HG03565 (cell line): ENCODE measurements at regions not wholly inside any gene's neighbourhood (a gene's known extent, or its start where the extent isn't known, plus 50 kb on each side); places are given as distances from the start of the nearest gene placed in this dataset.
"Not testable (repeated sequence)": the region's sequence is repeated elsewhere in the genome, so short reads cannot be mapped to it uniquely, and the experiment has no call there.

Source experiments
- ATAC-seq: cut with Tn5 transposase; IDR thresholded peaks from one replicate; pipeline ENCODE4 v1.9.1; 2021; ENCODE audit warnings: mild to moderate bottlenecking, moderate library complexity; ENCODE audit not compliant: unreplicated experiment

DNA sequence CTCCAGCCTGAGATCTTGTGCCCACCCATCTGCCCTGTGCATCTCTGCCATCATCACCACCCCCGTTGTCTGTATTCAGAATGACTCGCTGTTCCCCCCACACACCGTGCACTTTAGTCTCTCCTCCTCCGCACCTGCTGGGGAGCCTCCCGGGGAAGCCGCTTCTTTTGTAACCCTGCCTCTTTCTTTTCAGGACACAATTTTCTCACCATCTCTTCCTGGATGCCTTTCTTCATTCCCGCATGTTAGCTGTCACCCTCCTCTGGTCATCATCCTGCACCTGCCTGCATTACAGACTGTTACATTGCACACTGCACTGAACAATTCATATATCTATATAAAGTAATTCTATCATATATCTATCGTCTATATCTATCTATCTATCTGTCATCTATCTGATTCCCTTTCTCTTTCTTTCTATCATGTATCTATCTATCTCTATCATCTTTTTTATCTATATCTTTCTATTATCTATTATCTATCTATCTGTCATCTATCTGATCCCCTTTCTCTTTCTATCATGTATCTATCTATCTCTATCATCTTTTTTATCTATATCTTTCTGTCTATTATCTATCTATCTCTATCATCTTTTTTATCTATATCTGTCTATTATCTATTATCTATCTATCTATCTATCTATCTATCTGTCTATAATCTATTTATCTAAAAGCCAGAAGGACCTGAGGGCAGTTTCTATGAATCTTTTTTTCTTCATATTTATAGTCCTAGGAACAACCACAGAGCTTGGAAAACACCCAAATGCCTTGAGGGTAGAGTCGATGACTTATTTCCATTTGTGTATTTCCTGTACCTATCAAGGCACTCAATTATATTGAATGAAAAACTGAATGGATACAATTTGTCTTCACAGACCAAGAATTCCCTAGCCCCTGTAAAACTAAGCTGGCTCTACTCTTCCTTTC is 642.5 kb downstream of the ACTR3B start:
- no peak for ATAC-seq

DNA sequence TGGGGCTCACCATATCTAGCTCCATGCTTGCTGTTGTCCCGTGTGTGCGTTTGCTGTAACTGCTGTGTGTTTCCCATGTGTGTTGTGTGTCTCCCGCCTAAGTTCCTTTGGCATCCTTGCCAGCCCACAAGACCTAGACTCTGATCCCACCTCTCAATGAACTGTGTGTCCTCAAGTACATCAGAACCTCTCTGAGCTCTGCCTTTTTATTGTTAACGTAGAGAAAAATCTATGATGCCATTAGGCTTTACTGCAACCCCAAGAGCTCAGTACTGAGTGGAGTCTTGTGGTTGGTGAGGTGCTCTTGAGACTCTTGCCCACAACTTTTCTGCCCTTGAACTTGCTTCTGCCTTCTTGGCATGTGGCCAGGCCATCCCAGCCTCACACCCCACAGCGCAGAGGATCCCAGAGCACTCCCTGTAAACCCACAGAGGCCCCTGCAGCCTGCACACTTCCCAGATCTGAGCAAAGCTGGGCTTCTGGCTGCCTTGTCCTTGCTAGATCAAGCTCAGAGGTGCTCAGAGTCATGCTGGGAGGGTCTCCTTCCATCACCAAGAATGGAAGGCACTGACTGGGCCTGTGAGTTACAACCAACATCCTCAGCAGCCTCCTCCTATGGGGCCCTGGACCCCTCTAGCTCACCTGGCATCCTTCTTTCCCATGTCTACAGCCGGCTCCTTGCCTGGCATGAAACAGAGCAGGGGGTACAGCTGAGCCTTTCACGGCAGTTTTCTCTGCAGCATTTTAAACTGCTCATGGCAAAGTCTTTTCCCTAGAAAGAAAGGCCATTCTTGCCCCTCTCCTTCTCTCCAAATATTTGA is 643.4 kb downstream of the ACTR3B start:
- no peak for ATAC-seq

DNA sequence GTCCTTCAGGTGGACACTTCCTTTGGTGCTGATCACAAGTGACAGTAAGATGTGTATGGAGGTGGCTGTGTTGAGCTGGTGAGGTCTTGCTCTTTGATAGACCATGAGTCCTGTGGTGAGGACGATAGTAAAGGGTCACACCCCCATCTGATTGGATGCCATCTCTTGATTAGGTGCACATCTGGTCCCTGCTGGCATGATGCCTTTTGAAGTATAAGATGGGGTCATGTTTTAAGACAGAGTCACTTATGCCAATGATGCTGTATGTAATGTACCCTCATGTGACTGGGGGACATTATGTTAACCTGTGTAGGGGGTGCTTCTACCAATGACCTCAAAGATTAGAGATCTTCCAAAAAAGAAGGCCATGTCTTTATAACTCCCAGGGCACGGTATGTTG is 644.6 kb downstream of the ACTR3B start:
- ATAC-seq, result no peak

DNA sequence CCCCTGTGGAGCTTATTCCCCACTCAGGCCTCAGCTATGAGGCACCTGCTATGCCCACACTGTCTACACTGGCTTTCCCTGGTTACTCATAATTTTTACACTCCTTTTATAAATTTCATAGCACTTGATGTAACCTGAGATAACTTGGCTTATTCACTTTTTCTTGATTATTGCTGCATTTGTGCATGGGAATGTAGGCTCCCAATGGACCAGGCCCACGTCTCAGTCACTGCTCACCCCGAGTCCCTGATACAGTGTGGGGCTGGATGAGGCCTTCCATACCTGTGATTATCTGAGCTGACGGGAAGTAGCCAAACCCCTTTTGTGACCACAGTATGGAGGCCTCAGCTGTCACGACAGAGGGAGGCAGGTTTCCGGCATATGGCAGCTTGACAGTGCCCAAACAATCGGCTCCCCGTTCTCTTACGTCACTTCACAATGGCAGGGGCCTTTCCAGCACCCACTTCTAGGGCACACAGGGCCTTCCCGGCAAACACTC is 645.3 kb downstream of the ACTR3B start:
- no peak for ATAC-seq

DNA sequence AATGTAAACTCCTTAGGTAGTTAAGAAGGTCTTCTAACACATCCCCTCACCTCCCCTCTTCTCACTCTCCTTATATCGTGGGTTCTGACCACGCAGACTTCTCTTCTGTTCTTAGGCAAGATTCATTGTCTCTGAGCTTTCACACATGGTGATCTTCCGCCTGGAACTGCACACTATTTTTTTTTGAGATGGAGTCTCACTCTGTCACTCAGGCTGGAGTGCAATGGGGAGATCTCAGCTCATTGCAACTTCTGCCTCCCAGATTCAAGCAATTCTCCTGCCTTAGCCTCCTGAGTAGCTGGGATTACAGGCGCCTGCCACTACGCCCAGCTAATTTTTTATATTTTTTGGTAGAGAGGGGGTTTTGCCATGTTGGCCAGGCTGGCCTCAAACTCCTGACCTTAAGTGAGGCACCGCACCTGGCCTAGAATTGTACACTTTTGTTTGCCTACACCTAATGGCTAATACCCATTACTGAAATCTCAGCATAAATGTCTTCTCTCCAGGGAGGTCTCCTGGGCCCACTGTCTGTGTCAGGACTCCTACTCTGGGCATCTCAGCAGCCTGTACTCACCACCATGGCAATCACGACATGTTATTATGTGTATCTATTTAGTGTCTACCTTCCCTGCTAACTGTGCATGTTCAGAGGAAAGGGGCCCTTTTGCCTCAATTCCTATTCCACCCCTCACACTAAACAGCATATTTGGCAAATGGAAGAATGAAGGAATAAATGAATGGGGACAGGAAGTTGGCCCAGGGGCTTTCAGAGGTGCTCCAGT is 646.3 kb upstream of the DPP6 start:
- no peak for ATAC-seq

DNA sequence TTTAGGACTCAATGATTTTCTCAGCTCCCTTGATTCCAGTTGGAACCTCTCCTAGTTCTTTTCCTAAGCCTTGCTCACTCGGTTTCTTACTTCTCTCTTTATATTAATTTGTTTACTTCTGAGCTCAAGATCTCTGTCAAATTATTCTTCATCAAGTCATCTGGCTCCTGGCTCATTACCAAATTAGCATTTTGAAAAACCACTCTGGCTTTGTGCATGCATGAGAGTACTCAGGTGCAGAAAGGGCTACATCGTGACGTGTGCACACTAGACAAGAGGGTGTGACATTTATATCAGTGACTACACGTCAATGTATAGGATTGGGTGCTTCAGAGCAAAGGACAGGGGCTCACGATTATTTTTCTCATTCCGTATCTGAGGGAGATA is 645.7 kb upstream of the DPP6 start:
- ATAC-seq, result no peak

DNA sequence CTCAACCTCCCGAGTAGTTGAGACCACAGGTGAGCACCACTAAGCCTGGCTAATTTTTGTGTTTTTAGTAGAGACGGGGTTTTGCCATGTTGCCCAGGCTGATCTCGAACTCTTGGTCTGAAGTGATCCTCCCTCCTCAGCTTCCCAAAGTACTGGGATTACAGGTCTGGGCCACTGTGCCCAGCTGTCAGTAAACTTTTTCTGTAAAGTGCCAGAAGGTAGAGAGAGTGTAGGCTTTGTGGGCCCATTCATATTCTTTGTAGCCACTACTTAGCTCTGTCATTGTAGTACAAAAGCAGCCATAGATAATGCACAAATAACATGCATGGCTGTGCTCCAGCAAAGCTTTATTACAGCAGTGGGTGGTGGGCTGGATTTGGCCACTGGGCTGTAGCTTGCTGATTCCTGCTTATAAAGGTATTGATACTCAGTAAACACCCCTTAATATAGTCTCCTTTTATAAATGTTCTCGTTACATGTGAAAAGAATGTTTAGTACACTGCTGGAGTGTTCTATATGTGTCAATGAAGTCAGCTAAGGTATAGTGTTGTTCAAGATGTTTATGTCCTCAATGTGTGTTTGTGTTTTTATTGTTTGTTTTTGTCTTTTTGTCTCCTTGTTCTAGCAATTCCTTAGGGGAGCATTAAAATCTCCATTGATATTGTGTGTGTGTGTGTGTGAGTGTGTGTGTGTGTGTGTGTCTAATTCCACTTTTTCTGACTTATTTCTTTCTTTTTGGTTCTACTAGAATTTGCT is 644.7 kb upstream of the DPP6 start:
- ATAC-seq, result no peak

DNA sequence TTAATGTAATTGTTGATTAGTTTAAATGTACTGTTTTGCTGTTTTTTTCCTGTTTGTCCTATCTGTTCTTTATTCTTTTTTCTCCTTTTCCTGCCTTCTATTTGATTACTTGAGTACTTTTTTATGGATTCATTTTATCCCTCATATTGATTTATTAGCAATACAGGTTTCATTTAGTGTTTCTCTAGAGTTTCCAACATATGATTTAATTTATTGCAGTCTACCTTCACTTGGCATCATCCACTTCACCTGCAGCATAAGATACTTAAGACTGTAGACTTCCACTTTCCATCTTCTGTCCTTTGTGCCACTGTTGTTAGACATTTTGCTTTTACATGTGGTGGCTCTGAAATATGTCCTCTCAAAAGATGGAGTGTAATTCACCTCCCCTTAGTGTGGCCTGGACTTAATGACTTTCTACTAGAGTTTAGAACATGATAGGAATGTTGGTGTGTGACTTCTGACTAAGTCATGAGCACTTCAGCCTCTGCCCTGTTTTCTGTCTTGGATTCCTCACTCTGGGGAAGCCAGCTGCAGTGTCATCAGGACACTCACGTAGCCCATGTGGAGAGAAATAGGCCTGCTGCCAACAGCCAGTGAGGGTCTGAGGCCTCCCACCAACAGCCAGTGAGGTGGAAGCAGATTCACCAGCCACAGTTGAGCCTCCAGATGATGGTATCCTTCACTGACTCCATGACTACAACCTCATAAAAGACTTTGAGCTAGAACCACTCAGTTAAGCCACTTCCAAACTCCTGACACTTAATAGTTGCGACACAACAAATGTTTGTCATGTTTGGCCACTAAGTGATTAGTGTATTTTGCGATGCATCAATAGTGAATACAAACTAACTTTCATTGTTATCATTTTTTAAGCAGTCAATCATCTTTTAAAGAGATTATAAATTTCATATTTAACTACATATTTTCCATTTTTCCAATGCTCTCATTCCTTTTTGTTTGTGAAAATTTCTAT is 643.5 kb upstream of the DPP6 start:
- ATAC-seq, result no peak

DNA sequence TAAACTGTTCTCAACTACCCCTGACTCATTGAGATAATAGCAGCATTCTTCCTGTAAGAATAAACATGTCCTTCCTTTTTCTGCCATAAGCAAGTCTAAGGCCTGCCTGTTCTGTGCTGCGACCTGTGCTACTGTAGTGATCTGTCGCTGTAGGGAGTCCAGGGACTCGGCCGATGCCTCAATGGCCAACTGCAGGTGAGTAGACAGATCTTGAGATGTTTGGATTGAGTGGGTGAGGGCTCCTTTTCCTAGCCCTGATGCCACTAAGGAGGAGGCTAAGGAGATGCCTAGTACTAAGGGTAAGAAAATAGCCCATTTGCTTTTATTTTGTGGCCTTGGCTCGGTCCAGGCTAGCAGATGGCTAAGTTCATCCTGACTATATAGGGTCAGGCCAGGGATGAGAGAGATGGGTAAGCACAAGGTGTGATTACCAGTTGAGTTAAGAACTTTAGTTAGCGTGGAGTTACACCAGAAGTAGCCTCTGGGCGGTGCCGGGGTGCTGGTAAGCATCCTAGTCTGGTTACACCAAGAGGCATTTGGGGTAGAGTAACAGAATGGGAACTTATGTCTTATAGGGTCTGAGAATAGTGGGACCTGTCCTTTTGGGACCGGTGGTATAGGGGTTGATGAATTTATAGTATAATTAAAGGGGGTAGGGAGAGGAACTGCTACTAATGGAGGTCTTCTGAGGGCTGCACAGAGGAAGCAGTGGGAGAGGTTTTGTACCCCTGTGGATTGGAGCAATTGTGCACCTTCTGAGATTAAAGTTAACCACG is 642.4 kb upstream of the DPP6 start:
- not testable (repeated sequence) for ATAC-seq

DNA sequence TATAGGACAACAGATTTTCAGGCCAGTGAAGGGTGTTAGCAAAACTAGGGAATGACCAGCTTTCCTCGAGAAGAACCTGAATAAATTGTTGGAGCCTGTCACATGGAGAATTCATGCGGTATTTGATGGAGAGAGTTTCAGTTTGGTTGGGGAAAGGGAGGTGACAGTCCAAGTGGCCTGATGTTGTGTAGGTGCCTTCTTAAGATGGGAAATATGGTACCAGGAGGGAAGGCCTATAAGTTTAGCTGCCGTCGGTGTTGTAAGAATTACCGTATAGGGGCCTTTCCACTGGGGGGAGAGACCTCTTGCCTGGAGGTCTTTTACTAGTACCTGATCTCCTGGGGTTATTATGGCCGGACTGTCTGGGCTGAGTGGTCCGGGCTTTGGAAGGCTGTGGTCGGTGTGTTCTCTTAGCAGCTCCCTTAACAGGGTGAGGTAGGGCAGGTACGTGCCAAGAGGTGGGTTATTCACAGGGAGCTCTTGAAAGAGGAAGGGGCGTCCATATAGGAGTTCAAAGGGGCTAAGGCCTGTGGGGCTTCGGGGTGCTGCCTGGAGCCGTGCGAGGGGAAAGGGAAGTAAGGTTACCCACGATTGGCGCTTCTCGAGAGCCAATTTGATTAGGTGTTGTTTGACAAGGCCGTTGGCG is 641.1 kb upstream of the DPP6 start:
- ATAC-seq, result not testable (repeated sequence)

DNA sequence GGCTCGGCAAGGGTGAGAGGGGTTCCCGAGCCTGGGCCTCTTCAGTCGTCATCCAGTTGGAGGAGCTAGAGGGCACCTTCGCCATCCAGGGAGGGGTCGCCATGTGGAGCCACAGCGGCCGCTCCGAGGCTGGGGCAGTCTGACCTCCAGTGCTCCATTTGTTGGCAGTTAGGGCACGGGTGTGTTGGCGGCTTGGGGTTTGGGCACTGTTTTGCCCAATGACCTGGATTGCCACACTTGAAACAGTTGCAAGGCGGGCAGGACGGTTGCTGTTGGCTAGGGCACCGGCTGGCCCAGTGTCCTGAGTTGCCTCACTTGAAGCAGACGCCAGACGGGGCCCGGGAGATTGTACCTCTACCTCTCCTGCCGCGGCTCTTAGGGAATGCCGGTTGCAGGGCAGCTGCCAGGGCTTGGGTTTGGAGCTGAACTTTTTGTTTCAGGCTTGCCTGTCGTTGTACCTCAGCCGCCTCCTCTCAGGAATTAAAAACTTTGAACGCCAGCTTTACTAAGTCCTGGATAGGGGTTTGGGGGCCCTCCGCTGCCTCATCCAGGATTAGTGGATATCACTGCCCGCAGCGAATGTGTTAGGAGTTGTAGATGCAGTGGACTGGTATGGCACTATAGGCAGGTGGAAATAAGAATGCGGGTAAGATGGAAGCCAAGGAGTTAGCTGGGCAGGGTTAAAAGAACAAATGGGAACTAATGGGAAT is 639.9 kb upstream of the DPP6 start:
- not testable (repeated sequence) for ATAC-seq

DNA sequence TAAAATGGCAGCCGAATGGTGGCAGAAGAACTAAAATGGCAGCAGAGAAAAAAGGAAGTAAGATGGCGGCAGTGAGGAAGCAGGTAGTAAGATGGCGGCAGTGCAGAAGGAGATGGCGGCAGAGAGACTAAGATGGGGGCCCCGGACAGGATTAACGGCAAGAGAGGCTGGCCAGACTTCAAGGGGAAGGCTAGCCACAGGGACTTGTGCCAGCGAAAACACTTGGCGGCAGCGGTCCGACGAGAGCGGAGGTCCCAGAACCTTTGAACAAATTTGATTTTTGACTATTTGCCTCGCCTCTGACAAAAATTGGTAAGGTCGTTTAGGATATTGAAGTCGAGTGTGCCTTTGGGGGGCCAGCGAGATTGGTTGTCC is 639.4 kb upstream of the DPP6 start:
- ATAC-seq, result not testable (repeated sequence)

DNA sequence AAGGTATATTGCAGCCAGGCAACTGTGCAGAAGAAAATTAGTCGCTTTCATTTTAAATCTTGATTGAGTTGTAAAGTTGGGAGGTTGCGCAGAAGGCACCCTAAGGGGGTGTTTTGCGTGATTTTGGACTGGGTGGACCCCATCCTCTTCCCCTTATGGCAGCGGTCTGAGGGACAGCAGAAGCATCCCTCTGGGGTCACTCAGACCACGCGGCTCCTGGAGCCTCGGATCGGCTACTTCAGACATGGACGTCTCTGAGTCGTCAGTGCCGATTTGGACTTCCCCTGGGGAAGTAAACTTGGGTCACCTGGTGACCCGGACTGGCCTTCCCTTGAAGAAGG is 639.0 kb upstream of the DPP6 start:
- ATAC-seq, result no peak

DNA sequence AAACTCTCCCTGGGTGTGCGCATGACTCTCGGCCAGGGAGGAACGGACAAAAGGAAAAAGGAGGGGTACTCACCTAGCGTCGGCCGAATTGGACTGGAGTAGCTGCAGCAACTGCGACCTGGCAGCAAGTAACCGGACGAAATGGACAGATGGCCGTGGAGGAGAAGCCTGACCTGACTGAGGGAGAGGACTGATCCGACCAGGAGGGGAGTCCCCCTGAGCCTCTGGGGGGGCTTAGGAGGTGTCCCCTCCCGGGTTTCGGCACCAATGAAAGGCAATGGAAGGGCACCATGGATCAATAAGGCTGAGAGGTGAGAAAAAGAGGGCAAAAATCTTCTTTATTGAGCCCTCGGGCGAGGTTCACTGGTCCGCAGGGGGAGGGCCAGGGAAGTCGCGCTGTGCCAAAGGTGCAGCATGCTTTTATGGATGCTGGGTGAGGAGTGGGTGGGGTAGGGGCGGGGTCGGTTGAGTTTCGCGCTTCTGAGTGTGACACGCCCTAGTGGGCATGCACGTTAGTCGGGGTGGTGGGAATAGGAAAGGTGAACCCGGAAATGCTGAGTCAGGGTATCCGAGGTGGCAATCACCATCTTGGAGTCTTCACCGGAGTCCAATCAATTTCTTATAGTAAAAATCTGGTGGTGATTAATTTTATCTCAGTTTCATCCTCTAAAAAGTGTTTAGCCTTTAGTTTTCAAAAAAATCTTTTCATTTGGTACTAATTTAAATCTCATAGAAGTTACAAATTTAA is 638.5 kb upstream of the DPP6 start:
- ATAC-seq, result no peak

DNA sequence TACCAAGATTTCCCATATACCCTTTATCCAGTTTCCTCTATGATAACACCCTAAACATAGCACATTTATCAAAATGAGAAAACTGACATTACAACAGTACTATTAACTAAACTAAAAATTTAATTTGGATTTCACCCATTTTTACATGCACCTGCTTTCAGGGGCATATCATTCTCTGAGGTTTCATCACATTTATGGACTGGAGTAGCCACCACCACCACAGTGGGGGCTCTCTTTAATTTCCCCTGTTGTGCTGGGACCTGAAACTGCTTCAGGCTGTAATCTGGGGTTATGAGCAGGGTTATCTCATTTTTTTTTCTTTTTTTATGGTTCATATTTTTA is 637.9 kb upstream of the DPP6 start:
- ATAC-seq, result no peak

DNA sequence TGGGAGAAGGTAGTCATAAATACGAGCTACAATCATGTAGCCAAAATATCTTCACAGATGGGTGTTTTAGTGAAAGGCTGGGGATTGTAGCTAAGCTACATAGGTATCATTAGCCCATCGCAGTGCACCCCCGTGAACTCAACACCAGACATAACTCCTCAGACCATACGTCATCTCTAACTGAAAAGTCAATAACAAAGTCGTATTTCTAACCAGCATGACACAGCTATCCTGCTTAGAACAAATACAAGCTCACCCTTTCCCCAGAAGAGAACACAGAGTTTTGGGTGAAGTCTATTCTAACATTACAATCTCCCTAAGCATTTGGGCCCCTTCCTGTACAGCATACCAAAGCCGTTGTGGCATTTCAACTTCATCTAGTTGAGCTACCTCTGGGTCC is 636.6 kb upstream of the DPP6 start:
- no peak for ATAC-seq
